ENCODE measurements at regions not wholly inside any gene's neighbourhood (a gene's known extent, or its start where the extent isn't known, plus 50 kb on each side); places are given as distances from the start of the nearest gene placed in this dataset.

- TF ChIP-seq POLR2A (IDR thresholded peaks at IDR 0.05; ENCODE audit: low read length): no peak
- no peak for TF ChIP-seq GATA1 (IDR thresholded peaks at IDR 0.05; ENCODE audit: low read depth, low read length)
Observed at GRCh38 chr9:24899463-24899862, 353.8 kb upstream of the IZUMO3 start.
